LNCaP clone FGC (cell line): ENCODE measurements at regions not wholly inside any gene's neighbourhood (a gene's known extent, or its start where the extent isn't known, plus 50 kb on each side); places are given as distances from the start of the nearest gene placed in this dataset.
"Not testable (repeated sequence)": the region's sequence is repeated elsewhere in the genome, so short reads cannot be mapped to it uniquely, and the experiment has no call there.

Source experiments
- DNase-seq: peaks from one replicate; pipeline ENCODE4 v3.0.0-alpha.2; 2011; ENCODE audit warnings: low read depth
- H3K4me3 ChIP-seq: 2 replicates; pipeline ENCODE4 v1.5.1; 2011; ENCODE audit warnings: mild to moderate bottlenecking, low read depth, low read length, control low read depth
- TF ChIP-seq, protein P1 (sequence below): IDR thresholded peaks from 2 replicates; pipeline ENCODE4 v1.5.1; 2012; ENCODE audit warnings: mild to moderate bottlenecking; ENCODE audit not compliant: control insufficient read depth, insufficient read depth; ENCODE audit errors: extremely low read depth

GRCh38 chr6:115843945-115844344 lies 216.7 kb downstream of the FRK start:
- DNase-seq: no peak

DNA sequence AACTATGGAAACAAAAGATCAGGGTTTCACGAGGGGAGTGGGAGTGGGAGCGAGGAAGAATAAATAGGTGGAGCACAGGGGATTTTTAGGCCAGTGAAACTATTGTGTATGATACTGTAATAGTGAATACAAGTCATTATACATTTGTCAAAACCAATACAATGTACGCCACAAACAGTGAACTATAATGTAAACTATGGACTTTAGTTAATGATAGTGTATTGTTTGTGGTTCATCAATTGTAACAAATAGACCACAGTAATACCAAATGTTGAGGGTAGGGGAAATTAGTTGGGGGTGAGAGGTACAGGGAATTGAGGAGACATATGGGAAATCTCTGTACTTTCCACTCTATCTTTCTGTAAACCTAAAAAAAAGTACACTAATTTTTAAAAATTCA lies 218.4 kb downstream of the FRK start:
- no peak for DNase-seq
- no peak overlapping the region for H3K4me3 ChIP-seq
- TF ChIP-seq, protein P1, sequence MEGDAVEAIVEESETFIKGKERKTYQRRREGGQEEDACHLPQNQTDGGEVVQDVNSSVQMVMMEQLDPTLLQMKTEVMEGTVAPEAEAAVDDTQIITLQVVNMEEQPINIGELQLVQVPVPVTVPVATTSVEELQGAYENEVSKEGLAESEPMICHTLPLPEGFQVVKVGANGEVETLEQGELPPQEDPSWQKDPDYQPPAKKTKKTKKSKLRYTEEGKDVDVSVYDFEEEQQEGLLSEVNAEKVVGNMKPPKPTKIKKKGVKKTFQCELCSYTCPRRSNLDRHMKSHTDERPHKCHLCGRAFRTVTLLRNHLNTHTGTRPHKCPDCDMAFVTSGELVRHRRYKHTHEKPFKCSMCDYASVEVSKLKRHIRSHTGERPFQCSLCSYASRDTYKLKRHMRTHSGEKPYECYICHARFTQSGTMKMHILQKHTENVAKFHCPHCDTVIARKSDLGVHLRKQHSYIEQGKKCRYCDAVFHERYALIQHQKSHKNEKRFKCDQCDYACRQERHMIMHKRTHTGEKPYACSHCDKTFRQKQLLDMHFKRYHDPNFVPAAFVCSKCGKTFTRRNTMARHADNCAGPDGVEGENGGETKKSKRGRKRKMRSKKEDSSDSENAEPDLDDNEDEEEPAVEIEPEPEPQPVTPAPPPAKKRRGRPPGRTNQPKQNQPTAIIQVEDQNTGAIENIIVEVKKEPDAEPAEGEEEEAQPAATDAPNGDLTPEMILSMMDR: no peak

More at GRCh38 chr6:115843945-115844344, 216.7 kb downstream of the FRK start:
- TF ChIP-seq, protein P1: no peak
- H3K4me3 ChIP-seq: no peak overlapping the region

- no peak for DNase-seq
- TF ChIP-seq, protein P1: no peak
- no peak overlapping the region for H3K4me3 ChIP-seq
Measured at GRCh38 chr6:115839583-115840181, 221.0 kb downstream of the FRK start.

DNA sequence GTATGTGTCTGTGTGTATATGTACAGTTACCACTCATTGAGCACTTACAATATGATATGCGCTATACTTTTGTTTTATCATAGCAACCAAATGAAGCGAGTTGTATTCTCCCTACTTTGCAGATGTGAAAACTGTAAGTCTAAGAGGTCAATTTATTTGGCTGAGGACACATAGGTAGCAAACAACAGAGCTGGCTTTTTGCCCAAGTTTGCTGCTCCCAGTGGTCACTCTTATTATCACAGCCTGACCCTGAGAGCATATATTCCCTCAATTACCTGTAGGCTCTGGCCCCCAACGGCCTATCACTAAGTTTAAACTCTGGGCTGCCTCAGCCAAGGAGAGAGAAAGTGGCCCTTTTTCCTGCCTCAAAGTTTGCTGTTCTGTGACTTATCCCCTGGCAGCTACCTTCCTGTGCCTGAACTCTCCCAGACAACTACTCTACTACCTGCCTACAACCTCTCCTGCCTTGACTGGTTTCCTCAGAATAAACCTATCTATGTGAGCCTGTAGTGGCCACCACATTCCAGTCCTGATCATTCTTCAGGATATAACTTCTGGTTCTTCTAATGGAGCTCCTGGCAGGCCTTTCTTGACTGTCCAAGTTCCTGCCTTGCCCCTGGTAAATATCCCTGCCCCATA lies 221.8 kb downstream of the FRK start:
- TF ChIP-seq, protein P1: peak; percentile 76
- peak; percentile 50 for DNase-seq
- H3K4me3 ChIP-seq: no peak overlapping the region

DNA sequence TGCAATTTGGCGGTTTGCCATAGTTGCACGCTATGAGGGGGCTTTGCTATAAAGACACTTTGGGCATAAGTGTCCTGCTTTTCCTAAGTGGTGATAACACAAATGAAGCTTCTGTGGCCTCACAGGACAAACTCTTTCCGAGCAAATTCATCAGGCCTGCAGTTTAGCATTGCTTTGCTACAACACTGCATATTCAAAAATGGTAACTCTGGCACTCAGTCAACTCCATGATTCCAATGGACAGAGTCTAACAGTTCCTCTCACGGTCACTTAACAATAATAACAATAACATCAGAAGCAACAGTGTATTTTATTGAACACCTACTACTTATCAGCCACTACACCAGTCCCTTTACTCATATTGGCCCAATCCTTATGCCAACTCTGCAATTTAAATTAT lies 222.5 kb downstream of the FRK start:
- no peak overlapping the region for H3K4me3 ChIP-seq
- TF ChIP-seq, protein P1: no peak
- DNase-seq: no peak

GRCh38 chr6:115836374-115836773 lies 224.3 kb downstream of the FRK start:
- not testable (repeated sequence) for H3K4me3 ChIP-seq, DNase-seq

GRCh38 chr6:115835314-115835713 lies 225.4 kb downstream of the FRK start:
- no peak for DNase-seq
- TF ChIP-seq, protein P1: no peak

GRCh38 chr6:115834542-115834941 lies 226.1 kb downstream of the FRK start:
- H3K4me3 ChIP-seq, DNase-seq: not testable (repeated sequence)

More at GRCh38 chr6:115835314-115835713, 225.4 kb downstream of the FRK start:
- no peak overlapping the region for H3K4me3 ChIP-seq
